ENCODE measurements at regions not wholly inside any gene's neighbourhood (a gene's known extent, or its start where the extent isn't known, plus 50 kb on each side); places are given as distances from the start of the nearest gene placed in this dataset.

DNA sequence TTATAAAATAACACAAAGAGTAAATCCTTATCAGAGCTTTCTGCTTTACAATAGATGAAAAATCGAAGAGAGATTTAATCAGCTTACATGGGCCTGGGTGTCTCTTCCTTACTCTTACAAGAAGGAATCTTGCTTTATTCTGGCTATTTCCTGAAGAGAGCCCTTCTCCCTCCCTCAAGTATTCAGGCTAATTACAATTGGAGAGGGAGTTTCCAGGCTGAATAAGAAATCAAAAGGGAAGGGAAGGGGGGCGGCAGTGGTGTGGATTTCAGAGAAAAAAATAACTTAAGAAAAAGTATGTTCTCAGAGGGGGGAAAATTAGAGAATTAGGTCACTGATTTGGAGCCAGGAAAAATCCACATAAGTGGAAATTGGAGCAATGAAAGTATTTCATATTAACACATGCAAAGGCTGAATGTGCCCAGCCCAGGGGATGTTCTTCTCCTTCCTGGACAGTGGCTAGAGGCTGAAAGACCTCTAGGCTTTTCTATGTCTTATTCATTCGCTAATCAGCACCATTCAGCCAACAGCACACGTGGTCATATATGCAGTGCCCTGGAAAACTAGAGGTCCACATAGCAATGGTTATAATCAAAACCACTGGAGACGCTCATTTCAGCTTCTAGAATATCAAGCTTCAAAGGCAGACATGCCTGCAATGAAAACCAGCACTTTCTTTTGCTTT is 158.9 kb upstream of the BTG1 start:
- no peaks in the 10 kb centered on the region for H3K9me3 ChIP-seq (ENCODE audit: insufficient read depth, low read depth, low read length)
- peaks cover 29% of the 10 kb centered on the region for H3K4me1 ChIP-seq (ENCODE audit: insufficient read depth, low read length)
- no peak overlapping the region for H3K9ac ChIP-seq (ENCODE audit: low read depth, low read length)
- no peak overlapping the region for H3K27ac ChIP-seq (ENCODE audit: low read depth, low read length)
- H3K4me3 ChIP-seq (ENCODE audit: low read length) = no peak overlapping the region
- no peaks in the 10 kb centered on the region for H3K36me3 ChIP-seq (ENCODE audit: insufficient read depth, low read length)
- no peaks in the 10 kb centered on the region for H3K27me3 ChIP-seq (ENCODE audit: insufficient read depth, low read length)
- WGBS = 54% methylated on average over 5 of the region's 5 CpGs

DNA sequence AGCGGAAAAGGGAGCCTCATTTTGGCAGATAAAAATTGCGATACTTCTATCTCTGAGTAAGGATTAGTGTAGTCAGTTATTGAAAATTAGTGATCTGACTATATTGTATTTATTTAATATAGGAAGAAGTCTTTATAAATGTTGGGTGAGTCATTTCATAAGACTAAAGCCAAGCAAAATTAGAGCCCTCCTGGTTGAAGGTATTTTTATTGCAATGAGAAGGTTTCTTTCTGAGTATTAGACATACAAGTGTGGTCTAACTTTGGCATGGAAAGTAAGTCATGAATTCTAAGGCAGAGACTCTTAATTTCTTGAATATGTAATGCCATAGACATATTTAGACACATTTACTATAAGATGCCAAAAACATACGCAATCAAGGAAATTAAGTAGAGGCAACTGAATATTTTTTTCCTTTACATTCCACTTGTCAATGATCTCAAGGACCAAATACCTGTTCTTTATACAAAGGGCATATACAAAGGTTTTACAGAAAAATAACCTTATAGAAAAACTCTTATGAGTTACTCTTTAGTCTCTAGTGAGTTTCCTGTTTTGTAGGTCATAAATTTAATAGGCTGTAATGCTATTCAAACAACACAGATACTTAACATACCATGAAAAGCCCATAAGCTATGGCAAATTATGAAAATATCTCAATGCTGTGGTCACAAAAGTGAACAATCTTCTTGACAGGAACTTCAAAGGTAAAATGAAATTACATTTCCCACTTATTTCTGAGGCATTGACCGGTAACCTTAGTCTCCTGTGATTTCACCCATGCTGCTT is 156.6 kb upstream of the BTG1 start:
- Histone ChIP-seq H3K4me3 (ENCODE audit: low read length) (no peak overlapping the region), H3K27ac (ENCODE audit: low read depth, low read length) (no peak overlapping the region), H3K4me1 (ENCODE audit: insufficient read depth, low read length) (peaks cover 29% of the 10 kb centered on the region), H3K9me3 (ENCODE audit: insufficient read depth, low read depth, low read length) (no peaks in the 10 kb centered on the region), H3K36me3 (ENCODE audit: insufficient read depth, low read length) (no peaks in the 10 kb centered on the region), H3K9ac (ENCODE audit: low read depth, low read length) (no peak overlapping the region), H3K27me3 (ENCODE audit: insufficient read depth, low read length) (no peaks in the 10 kb centered on the region)
- WGBS = 96% methylated on average over 4 of the region's 4 CpGs

DNA sequence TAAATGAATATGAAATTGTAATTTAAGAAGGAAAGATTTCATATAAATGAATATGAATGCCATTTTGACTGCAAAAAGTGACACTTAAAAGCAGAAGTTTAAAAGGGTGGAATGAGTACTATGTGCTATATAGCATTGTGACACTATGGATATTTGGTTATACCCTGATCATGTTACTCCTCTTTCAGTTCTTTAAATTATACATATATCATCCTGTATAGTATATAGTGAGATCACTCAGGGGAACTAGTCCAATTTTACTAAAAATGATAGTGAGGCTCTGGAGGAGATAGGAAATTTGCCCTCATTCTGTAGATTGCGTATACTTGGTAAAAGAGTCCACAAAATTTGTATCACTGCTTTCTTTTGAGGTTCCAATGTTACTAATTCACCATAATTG is 155.7 kb upstream of the BTG1 start:
- Histone ChIP-seq H3K9me3 (ENCODE audit: insufficient read depth, low read depth, low read length) (no peaks in the 10 kb centered on the region), H3K27me3 (ENCODE audit: insufficient read depth, low read length) (no peaks in the 10 kb centered on the region), H3K4me3 (ENCODE audit: low read length) (no peak overlapping the region), H3K4me1 (ENCODE audit: insufficient read depth, low read length) (peaks cover 29% of the 10 kb centered on the region), H3K36me3 (ENCODE audit: insufficient read depth, low read length) (no peaks in the 10 kb centered on the region), H3K9ac (ENCODE audit: low read depth, low read length) (no peak overlapping the region), H3K27ac (ENCODE audit: low read depth, low read length) (no peak overlapping the region)
- WGBS = 100% methylated on average over 1 of the region's 1 CpG

DNA sequence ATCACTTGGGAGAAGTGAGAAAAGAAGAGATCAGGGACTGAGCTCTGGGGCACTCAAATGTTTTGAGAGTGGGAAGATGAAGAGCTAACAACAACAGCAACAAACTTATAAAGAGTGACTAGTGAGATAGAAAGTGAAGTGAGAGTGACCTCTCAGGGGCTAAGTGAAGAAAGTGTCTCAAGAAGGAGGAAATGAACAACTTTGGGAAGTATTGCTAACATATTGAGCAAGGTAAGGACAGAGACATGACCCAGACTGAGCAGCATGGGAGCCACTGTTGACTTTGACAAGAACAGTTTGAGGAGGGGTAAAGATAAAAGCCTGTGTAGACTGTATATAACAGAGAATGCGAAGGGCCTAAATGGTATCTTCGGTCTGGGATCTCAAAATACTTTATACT is 155.1 kb upstream of the BTG1 start:
- H3K4me3 ChIP-seq (ENCODE audit: low read length) = no peak overlapping the region
- no peaks in the 10 kb centered on the region for H3K9me3 ChIP-seq (ENCODE audit: insufficient read depth, low read depth, low read length)
- H3K27ac ChIP-seq (ENCODE audit: low read depth, low read length) = no peak overlapping the region
- H3K27me3 ChIP-seq (ENCODE audit: insufficient read depth, low read length) = no peaks in the 10 kb centered on the region
- 100% methylated on average over 1 of the region's 2 CpGs for WGBS
- H3K36me3 ChIP-seq (ENCODE audit: insufficient read depth, low read length) = no peaks in the 10 kb centered on the region
- H3K4me1 ChIP-seq (ENCODE audit: insufficient read depth, low read length) = peaks cover 28% of the 10 kb centered on the region
- H3K9ac ChIP-seq (ENCODE audit: low read depth, low read length) = no peak overlapping the region

GRCh38 chr12:92299744-92300143 is 154.1 kb upstream of the BTG1 start:
- WGBS = 77% methylated on average over 3 of the region's 3 CpGs
- Histone ChIP-seq H3K4me3 (ENCODE audit: low read length) (no peak overlapping the region), H3K9me3 (ENCODE audit: insufficient read depth, low read depth, low read length) (no peaks in the 10 kb centered on the region), H3K36me3 (ENCODE audit: insufficient read depth, low read length) (no peaks in the 10 kb centered on the region), H3K27ac (ENCODE audit: low read depth, low read length) (no peak overlapping the region), H3K27me3 (ENCODE audit: insufficient read depth, low read length) (no peaks in the 10 kb centered on the region), H3K4me1 (ENCODE audit: insufficient read depth, low read length) (peaks cover 18% of the 10 kb centered on the region), H3K9ac (ENCODE audit: low read depth, low read length) (no peak overlapping the region)

DNA sequence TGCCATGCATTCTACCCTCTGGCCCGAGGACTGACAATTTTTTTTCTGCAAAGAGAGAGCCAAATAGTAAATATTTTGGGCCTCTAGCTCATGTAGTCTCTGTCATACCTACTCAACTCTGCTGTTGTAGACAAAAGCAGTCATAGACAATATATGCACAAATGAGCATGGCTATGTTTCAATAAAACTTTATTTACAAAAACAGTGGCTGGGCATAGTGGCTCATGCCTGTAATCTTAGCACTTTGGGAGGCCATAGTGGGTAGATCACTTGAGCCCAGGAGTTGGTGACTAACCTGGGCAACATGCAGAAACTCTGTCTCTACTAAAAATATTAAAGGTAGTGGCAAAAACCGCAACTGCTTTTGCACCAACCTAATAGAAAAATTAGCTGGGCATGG is 153.7 kb upstream of the BTG1 start:
- H3K27ac ChIP-seq (ENCODE audit: low read depth, low read length) = no peak overlapping the region
- H3K36me3 ChIP-seq (ENCODE audit: insufficient read depth, low read length) = no peaks in the 10 kb centered on the region
- WGBS = 94% methylated on average over 2 of the region's 2 CpGs
- H3K4me1 ChIP-seq (ENCODE audit: insufficient read depth, low read length) = peaks cover 14% of the 10 kb centered on the region
- H3K9ac ChIP-seq (ENCODE audit: low read depth, low read length) = no peak overlapping the region
- H3K4me3 ChIP-seq (ENCODE audit: low read length) = no peak overlapping the region
- no peaks in the 10 kb centered on the region for H3K27me3 ChIP-seq (ENCODE audit: insufficient read depth, low read length)
- H3K9me3 ChIP-seq (ENCODE audit: insufficient read depth, low read depth, low read length) = no peaks in the 10 kb centered on the region

GRCh38 chr12:92297932-92298696 is 152.5 kb upstream of the BTG1 start:
- H3K27me3 ChIP-seq (ENCODE audit: insufficient read depth, low read length) = no peaks in the 10 kb centered on the region
- peaks cover 1% of the 10 kb centered on the region; the same call in 1 of the 2 replicates for H3K4me1 ChIP-seq (ENCODE audit: insufficient read depth, low read length)
- no peak overlapping the region for H3K4me3 ChIP-seq (ENCODE audit: low read length)
- H3K27ac ChIP-seq (ENCODE audit: low read depth, low read length) = no peak overlapping the region
- no peak overlapping the region for H3K9ac ChIP-seq (ENCODE audit: low read depth, low read length)
- no peaks in the 10 kb centered on the region for H3K36me3 ChIP-seq (ENCODE audit: insufficient read depth, low read length)
- no peaks in the 10 kb centered on the region for H3K9me3 ChIP-seq (ENCODE audit: insufficient read depth, low read depth, low read length)
- 94% methylated on average over 8 of the region's 8 CpGs for WGBS

DNA sequence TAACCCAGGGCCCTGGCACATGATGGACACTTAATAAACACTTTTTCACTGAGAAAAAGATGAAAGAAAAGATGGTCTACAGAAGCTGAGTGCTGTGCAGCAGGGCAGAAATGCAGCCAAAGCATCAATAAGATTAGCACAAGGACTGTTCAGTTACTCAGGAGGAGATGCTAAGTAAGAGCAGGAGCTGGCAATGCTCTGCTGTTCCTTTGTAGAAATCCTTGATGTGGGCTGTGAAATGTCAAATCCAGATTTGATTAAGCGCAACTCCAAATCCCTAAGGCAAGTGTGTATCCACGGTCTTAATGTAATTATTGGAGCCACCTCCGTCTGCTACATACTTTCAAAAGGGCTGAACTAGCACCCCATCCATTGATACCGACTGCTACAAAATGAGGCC is 151.8 kb upstream of the BTG1 start:
- Histone ChIP-seq H3K4me3 (ENCODE audit: low read length) (no peak overlapping the region), H3K9me3 (ENCODE audit: insufficient read depth, low read depth, low read length) (no peaks in the 10 kb centered on the region), H3K36me3 (ENCODE audit: insufficient read depth, low read length) (no peaks in the 10 kb centered on the region), H3K27ac (ENCODE audit: low read depth, low read length) (no peak overlapping the region), H3K9ac (ENCODE audit: low read depth, low read length) (no peak overlapping the region), H3K27me3 (ENCODE audit: insufficient read depth, low read length) (no peaks in the 10 kb centered on the region), H3K4me1 (ENCODE audit: insufficient read depth, low read length) (no peaks in the 10 kb centered on the region)
- 94% methylated on average over 4 of the region's 4 CpGs for WGBS

- no peaks in the 10 kb centered on the region for H3K4me1 ChIP-seq (ENCODE audit: insufficient read depth, low read length)
- no peaks in the 10 kb centered on the region for H3K9me3 ChIP-seq (ENCODE audit: insufficient read depth, low read depth, low read length)
- WGBS = 89% methylated on average over 3 of the region's 3 CpGs
- no peak overlapping the region for H3K4me3 ChIP-seq (ENCODE audit: low read length)
- no peak overlapping the region for H3K27ac ChIP-seq (ENCODE audit: low read depth, low read length)
- H3K27me3 ChIP-seq (ENCODE audit: insufficient read depth, low read length) = no peaks in the 10 kb centered on the region
- no peaks in the 10 kb centered on the region for H3K36me3 ChIP-seq (ENCODE audit: insufficient read depth, low read length)
- H3K9ac ChIP-seq (ENCODE audit: low read depth, low read length) = no peak overlapping the region
Measured at GRCh38 chr12:92295523-92295922, 149.9 kb upstream of the BTG1 start.

DNA sequence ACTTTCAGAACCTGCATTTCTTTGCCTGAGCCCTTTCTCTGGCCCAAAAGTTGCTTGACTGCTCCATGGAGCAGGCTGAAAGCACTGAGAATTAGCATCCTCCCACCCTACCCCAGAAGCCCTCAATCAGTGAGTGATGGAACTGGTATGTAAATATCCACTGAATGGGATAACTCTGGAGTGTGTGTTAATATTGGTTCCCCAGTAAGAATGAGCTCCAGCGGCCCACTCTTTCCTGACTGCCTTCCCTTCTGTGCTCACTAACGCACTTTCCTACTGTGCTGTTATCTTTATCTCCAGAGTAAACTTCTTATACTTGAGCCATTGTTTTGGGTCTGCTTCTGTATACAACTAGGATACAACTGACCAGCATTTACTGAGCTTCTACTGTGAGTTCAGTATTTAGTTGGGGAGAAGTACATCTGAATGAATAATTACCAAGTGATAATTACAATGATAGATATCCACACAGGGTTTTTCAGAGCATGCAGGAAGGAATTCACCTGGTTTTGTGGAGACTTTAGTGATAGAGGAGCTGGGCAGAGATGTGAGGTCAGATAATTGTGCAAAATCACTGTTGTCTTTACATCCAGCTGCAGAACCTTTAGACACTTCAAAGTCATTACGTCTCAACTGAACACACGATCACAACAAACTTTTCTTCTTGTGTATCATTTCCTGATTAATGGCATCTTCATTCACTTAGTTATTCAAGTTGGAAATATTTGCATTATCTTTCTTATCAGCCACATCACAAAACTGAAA is 149.2 kb upstream of the BTG1 start:
- Histone ChIP-seq H3K9me3 (ENCODE audit: insufficient read depth, low read depth, low read length) (no peaks in the 10 kb centered on the region), H3K27me3 (ENCODE audit: insufficient read depth, low read length) (no peaks in the 10 kb centered on the region), H3K9ac (ENCODE audit: low read depth, low read length) (no peak overlapping the region), H3K4me3 (ENCODE audit: low read length) (no peak overlapping the region), H3K4me1 (ENCODE audit: insufficient read depth, low read length) (no peaks in the 10 kb centered on the region), H3K36me3 (ENCODE audit: insufficient read depth, low read length) (no peaks in the 10 kb centered on the region), H3K27ac (ENCODE audit: low read depth, low read length) (no peak overlapping the region)
- 87% methylated on average over 4 of the region's 4 CpGs for WGBS

GRCh38 chr12:92292016-92292415 is 146.4 kb upstream of the BTG1 start:
- Histone ChIP-seq H3K9me3 (ENCODE audit: insufficient read depth, low read depth, low read length) (no peaks in the 10 kb centered on the region), H3K36me3 (ENCODE audit: insufficient read depth, low read length) (no peaks in the 10 kb centered on the region), H3K4me3 (ENCODE audit: low read length) (no peak overlapping the region), H3K27ac (ENCODE audit: low read depth, low read length) (no peak overlapping the region), H3K27me3 (ENCODE audit: insufficient read depth, low read length) (no peaks in the 10 kb centered on the region), H3K4me1 (ENCODE audit: insufficient read depth, low read length) (no peaks in the 10 kb centered on the region), H3K9ac (ENCODE audit: low read depth, low read length) (no peak overlapping the region)
- WGBS = 90% methylated on average over 4 of the region's 4 CpGs

Data from HUES64 (cell line).